GM23338 (cell line): ENCODE measurements at regions not wholly inside any gene's neighbourhood (a gene's known extent, or its start where the extent isn't known, plus 50 kb on each side); places are given as distances from the start of the nearest gene placed in this dataset.
"Not testable (repeated sequence)": the region's sequence is repeated elsewhere in the genome, so short reads cannot be mapped to it uniquely, and the experiment has no call there.

Experiments used
- ATAC-seq: fragments of 200-7000 bp; cut with Tn5 transposase; 3 replicates; pipeline ENCODE4 v1.9.1; 2020
- DNase-seq: peaks from one replicate; pipeline ENCODE4 v3.0.0-alpha.2; 2015; ENCODE audit warnings: low spot score
- H2AFZ ChIP-seq: fragments of 200-600 bp; sonication (generic); 2 replicates; pipeline ENCODE4 v1.8.0; 2016; ENCODE audit warnings: antibody characterized with exemption, mild to moderate bottlenecking, moderate library complexity
- H3F3A ChIP-seq: fragments of 200-600 bp; sonication (generic); replicated peaks from 2 replicates; pipeline ENCODE4 v1.8.0; 2017; ENCODE audit warnings: antibody characterized with exemption, mixed run types, low read depth
- H3K27ac ChIP-seq: fragments of 200-600 bp; sonication (generic); 2 replicates; pipeline ENCODE4 v1.6.1; 2016; ENCODE audit warnings: low read depth
- H3K27me3 ChIP-seq: fragments of 200-600 bp; sonication (generic); 2 replicates; pipeline ENCODE4 v1.8.0; 2016; ENCODE audit warnings: mild to moderate bottlenecking, mixed run types, moderate library complexity; ENCODE audit not compliant: insufficient read depth
- H3K36me3 ChIP-seq: fragments of 200-600 bp; sonication (generic); 2 replicates; pipeline ENCODE4 v1.8.0; 2016; ENCODE audit warnings: mild to moderate bottlenecking; ENCODE audit not compliant: insufficient read depth
- H3K4me1 ChIP-seq: fragments of 200-600 bp; sonication (generic); 2 replicates; pipeline ENCODE4 v1.8.0; 2016; ENCODE audit warnings: mild to moderate bottlenecking, moderate library complexity; ENCODE audit not compliant: insufficient read depth
- H3K4me2 ChIP-seq: fragments of 200-600 bp; sonication (generic); 2 replicates; pipeline ENCODE4 v1.7.1; 2017; ENCODE audit warnings: mixed run types
- H3K4me3 ChIP-seq: fragments of 200-600 bp; sonication (generic); 2 replicates; pipeline ENCODE4 v1.6.1; 2016; ENCODE audit warnings: mixed run types
- H3K79me2 ChIP-seq: fragments of 200-600 bp; sonication (generic); replicated peaks from 2 replicates; pipeline ENCODE4 v1.8.0; 2017; ENCODE audit warnings: mild to moderate bottlenecking; ENCODE audit not compliant: insufficient read depth
- H3K9me2 ChIP-seq: fragments of 200-600 bp; sonication (generic); 2 replicates; pipeline ENCODE4 v1.8.0; 2017; ENCODE audit not compliant: insufficient read depth
- H4K20me1 ChIP-seq: fragments of 200-600 bp; sonication (generic); replicated peaks from 2 replicates; pipeline ENCODE4 v1.8.0; 2017; ENCODE audit warnings: mild to moderate bottlenecking; ENCODE audit not compliant: insufficient read depth
- H3K27ac Mint-ChIP-seq: 2 replicates; pipeline ENCODE4 v1.8.0; 2020; ENCODE audit warnings: inconsistent platforms, mild to moderate bottlenecking, moderate library complexity, mixed read lengths
- H3K27me3 Mint-ChIP-seq: 3 replicates; pipeline ENCODE4 v1.8.0; 2022; ENCODE audit warnings: low read depth, mild to moderate bottlenecking, moderate library complexity, mixed read lengths, inconsistent platforms; ENCODE audit not compliant: insufficient read depth, poor library complexity
- H3K36me3 Mint-ChIP-seq: 3 replicates; pipeline ENCODE4 v1.8.0; 2021; ENCODE audit warnings: low read depth, mild to moderate bottlenecking, inconsistent platforms, moderate library complexity, mixed read lengths
- H3K4me1 Mint-ChIP-seq: 3 replicates; pipeline ENCODE4 v1.8.0; 2020; ENCODE audit warnings: mild to moderate bottlenecking, inconsistent platforms, mixed read lengths
- H3K4me3 Mint-ChIP-seq: 3 replicates; pipeline ENCODE4 v1.8.0; 2021; ENCODE audit warnings: moderate library complexity, mild to moderate bottlenecking, inconsistent platforms, mixed read lengths
- H3K9me3 Mint-ChIP-seq: 3 replicates; pipeline ENCODE4 v1.8.0; 2020; ENCODE audit warnings: moderate library complexity, mild to moderate bottlenecking, inconsistent platforms, mixed read lengths
- EZH2 ChIP-seq: fragments of 200-600 bp; sonication (generic); IDR thresholded peaks from one replicate; pipeline ENCODE4 v1.8.0; 2017; ENCODE audit warnings: antibody characterized with exemption, mild to moderate bottlenecking, low read depth; ENCODE audit not compliant: unreplicated experiment
- JUNB ChIP-seq: IDR thresholded peaks from one replicate; pipeline ENCODE4 v1.6.1; 2016; ENCODE audit warnings: antibody characterized with exemption; ENCODE audit not compliant: unreplicated experiment
- NANOG ChIP-seq: IDR thresholded peaks from 2 replicates; pipeline ENCODE4 v1.6.1; 2016; ENCODE audit warnings: antibody characterized with exemption, borderline replicate concordance
- POLR2AphosphoS5 ChIP-seq: IDR thresholded peaks from 2 replicates; pipeline ENCODE4 v1.6.1; 2016; ENCODE audit warnings: antibody characterized with exemption, low read depth
- TF ChIP-seq, protein P1 (sequence below): fragments of 250-450 bp; sonication (Bioruptor Pico); IDR thresholded peaks from 2 replicates; pipeline ENCODE4 v1.5.0; 2020; ENCODE audit warnings: mild to moderate bottlenecking, moderate library complexity
- TF ChIP-seq, protein P2 (sequence below): IDR thresholded peaks from 2 replicates; pipeline ENCODE4 v1.6.1; 2016; ENCODE audit warnings: antibody characterized with exemption

- ATAC-seq (no peak), DNase-seq (no peak)
- TF ChIP-seq, protein P1, sequence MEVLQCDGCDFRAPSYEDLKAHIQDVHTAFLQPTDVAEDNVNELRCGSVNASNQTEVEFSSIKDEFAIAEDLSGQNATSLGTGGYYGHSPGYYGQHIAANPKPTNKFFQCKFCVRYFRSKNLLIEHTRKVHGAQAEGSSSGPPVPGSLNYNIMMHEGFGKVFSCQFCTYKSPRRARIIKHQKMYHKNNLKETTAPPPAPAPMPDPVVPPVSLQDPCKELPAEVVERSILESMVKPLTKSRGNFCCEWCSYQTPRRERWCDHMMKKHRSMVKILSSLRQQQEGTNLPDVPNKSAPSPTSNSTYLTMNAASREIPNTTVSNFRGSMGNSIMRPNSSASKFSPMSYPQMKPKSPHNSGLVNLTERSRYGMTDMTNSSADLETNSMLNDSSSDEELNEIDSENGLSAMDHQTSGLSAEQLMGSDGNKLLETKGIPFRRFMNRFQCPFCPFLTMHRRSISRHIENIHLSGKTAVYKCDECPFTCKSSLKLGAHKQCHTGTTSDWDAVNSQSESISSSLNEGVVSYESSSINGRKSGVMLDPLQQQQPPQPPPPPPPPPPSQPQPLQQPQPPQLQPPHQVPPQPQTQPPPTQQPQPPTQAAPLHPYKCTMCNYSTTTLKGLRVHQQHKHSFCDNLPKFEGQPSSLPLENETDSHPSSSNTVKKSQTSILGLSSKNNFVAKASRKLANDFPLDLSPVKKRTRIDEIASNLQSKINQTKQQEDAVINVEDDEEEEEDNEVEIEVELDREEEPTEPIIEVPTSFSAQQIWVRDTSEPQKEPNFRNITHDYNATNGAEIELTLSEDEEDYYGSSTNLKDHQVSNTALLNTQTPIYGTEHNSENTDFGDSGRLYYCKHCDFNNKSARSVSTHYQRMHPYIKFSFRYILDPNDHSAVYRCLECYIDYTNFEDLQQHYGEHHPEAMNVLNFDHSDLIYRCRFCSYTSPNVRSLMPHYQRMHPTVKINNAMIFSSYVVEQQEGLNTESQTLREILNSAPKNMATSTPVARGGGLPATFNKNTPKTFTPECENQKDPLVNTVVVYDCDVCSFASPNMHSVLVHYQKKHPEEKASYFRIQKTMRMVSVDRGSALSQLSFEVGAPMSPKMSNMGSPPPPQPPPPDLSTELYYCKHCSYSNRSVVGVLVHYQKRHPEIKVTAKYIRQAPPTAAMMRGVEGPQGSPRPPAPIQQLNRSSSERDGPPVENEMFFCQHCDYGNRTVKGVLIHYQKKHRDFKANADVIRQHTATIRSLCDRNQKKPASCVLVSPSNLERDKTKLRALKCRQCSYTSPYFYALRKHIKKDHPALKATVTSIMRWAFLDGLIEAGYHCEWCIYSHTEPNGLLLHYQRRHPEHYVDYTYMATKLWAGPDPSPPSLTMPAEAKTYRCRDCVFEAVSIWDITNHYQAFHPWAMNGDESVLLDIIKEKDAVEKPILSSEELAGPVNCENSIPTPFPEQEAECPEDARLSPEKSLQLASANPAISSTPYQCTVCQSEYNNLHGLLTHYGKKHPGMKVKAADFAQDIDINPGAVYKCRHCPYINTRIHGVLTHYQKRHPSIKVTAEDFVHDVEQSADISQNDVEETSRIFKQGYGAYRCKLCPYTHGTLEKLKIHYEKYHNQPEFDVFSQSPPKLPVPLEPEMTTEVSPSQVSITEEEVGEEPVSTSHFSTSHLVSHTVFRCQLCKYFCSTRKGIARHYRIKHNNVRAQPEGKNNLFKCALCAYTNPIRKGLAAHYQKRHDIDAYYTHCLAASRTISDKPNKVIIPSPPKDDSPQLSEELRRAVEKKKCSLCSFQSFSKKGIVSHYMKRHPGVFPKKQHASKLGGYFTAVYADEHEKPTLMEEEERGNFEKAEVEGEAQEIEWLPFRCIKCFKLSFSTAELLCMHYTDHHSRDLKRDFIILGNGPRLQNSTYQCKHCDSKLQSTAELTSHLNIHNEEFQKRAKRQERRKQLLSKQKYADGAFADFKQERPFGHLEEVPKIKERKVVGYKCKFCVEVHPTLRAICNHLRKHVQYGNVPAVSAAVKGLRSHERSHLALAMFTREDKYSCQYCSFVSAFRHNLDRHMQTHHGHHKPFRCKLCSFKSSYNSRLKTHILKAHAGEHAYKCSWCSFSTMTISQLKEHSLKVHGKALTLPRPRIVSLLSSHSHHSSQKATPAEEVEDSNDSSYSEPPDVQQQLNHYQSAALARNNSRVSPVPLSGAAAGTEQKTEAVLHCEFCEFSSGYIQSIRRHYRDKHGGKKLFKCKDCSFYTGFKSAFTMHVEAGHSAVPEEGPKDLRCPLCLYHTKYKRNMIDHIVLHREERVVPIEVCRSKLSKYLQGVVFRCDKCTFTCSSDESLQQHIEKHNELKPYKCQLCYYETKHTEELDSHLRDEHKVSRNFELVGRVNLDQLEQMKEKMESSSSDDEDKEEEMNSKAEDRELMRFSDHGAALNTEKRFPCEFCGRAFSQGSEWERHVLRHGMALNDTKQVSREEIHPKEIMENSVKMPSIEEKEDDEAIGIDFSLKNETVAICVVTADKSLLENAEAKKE (CRISPR knock-in tag), result no peak
- no peak for TF ChIP-seq NANOG
- no peak for TF ChIP-seq POLR2AphosphoS5
- TF ChIP-seq, protein P2, sequence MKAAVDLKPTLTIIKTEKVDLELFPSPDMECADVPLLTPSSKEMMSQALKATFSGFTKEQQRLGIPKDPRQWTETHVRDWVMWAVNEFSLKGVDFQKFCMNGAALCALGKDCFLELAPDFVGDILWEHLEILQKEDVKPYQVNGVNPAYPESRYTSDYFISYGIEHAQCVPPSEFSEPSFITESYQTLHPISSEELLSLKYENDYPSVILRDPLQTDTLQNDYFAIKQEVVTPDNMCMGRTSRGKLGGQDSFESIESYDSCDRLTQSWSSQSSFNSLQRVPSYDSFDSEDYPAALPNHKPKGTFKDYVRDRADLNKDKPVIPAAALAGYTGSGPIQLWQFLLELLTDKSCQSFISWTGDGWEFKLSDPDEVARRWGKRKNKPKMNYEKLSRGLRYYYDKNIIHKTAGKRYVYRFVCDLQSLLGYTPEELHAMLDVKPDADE, result no peak
- H3K27me3 Mint-ChIP-seq, result peaks cover 7% of the 10 kb centered on the region
- peaks cover 8% of the 10 kb centered on the region for H3K4me1 Mint-ChIP-seq
- H3K4me3 Mint-ChIP-seq, result no peak overlapping the region
- Histone ChIP-seq H3K4me3 (no peak overlapping the region), H3K79me2 (no peaks in the 10 kb centered on the region), H3F3A (no peaks in the 10 kb centered on the region), H3K36me3 (no peaks in the 10 kb centered on the region), H4K20me1 (no peaks in the 10 kb centered on the region), H3K9me2 (no peaks in the 10 kb centered on the region), H3K4me2 (no peak overlapping the region), H2AFZ (no peak overlapping the region), H3K27ac (no peak overlapping the region), H3K27me3 (no peaks in the 10 kb centered on the region), H3K4me1 (no peaks in the 10 kb centered on the region)
- H3K36me3 Mint-ChIP-seq, result peaks cover 8% of the 10 kb centered on the region; the same call in 2 of the 3 replicates
- peaks cover 18% of the 10 kb centered on the region for H3K9me3 Mint-ChIP-seq
- no peak overlapping the region for H3K27ac Mint-ChIP-seq
Observed at GRCh38 chr1:30654188-30654587, 69.2 kb downstream of the MATN1 start.

GRCh38 chr1:30652152-30652841, 71.1 kb downstream of the MATN1 start:
- peak; percentile 58 for ATAC-seq
- H3K4me3 ChIP-seq, result no peak overlapping the region

DNA sequence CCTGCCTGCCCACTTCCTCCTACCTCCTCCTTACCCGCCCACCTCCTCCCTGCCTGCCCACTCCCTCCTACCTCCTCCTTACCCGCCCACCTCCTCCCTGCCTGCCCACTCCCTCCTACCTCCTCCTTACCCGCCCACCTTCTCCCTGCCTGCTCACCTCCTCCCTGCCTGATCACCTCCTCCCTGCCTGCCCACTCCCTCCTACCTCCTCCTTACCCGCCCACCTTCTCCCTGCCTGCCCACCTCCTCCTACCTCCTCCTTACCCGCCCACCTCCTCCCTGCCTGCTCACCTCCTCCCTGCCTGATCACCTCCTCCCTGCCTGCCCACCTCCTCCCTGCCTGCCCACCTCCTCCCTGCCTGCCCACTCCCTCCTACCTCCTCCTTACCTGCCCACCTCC, 72.0 kb downstream of the MATN1 start:
- H3K79me2 ChIP-seq, H3F3A ChIP-seq, DNase-seq, H3K4me3 ChIP-seq, H3K36me3 Mint-ChIP-seq, H2AFZ ChIP-seq, H3K27me3 ChIP-seq, H3K27ac Mint-ChIP-seq, H3K27me3 Mint-ChIP-seq, H3K4me1 ChIP-seq, H3K36me3 ChIP-seq, H3K4me1 Mint-ChIP-seq, H3K4me3 Mint-ChIP-seq, H3K9me2 ChIP-seq, H3K27ac ChIP-seq, ATAC-seq, H4K20me1 ChIP-seq, H3K4me2 ChIP-seq: not testable (repeated sequence)
- H3K9me3 Mint-ChIP-seq, result peaks cover 19% of the 10 kb centered on the region

More at GRCh38 chr1:30652152-30652841, 71.1 kb downstream of the MATN1 start:
- TF ChIP-seq JUNB, result no peak
- no peak for TF ChIP-seq NANOG
- no peak for TF ChIP-seq EZH2
- Histone ChIP-seq H3K27ac (no peak overlapping the region), H3K79me2 (no peaks in the 10 kb centered on the region), H4K20me1 (no peaks in the 10 kb centered on the region), H2AFZ (no peak overlapping the region), H3K36me3 (no peaks in the 10 kb centered on the region), H3K27me3 (no peaks in the 10 kb centered on the region), H3K9me2 (no peaks in the 10 kb centered on the region), H3K4me2 (no peak overlapping the region), H3F3A (no peaks in the 10 kb centered on the region), H3K4me1 (no peaks in the 10 kb centered on the region)
- peak; percentile 38 for DNase-seq
- Mint-ChIP-seq H3K4me3 (no peak overlapping the region), H3K36me3 (peaks cover 8% of the 10 kb centered on the region; the same call in 2 of the 3 replicates), H3K9me3 (peaks cover 18% of the 10 kb centered on the region), H3K27me3 (peaks cover 6% of the 10 kb centered on the region), H3K4me1 (peaks cover 8% of the 10 kb centered on the region), H3K27ac (no peak overlapping the region; the same call in 1 of the 2 replicates)
